Muscle of leg (tissue), 3 donors: ENCODE measurements at regions not wholly inside any gene's neighbourhood (a gene's known extent, or its start where the extent isn't known, plus 50 kb on each side); places are given as distances from the start of the nearest gene placed in this dataset.

Experiments used
- DNase-seq: peaks from one replicate; pipeline ENCODE4 v3.0.0; 2013
- H3K27ac ChIP-seq: one replicate; pipeline ENCODE4 v1.5.1; 2013; ENCODE audit warnings: mild to moderate bottlenecking, low read length, control low read depth
- H3K27me3 ChIP-seq: one replicate; pipeline ENCODE4 v1.6.1; 2013; ENCODE audit warnings: low read length; ENCODE audit not compliant: control insufficient read depth, insufficient read depth
- H3K36me3 ChIP-seq: one replicate; pipeline ENCODE4 v1.6.1; 2013; ENCODE audit warnings: low read length; ENCODE audit not compliant: control insufficient read depth, insufficient read depth
- H3K4me1 ChIP-seq: one replicate; pipeline ENCODE4 v1.6.1; 2013; ENCODE audit warnings: low read length; ENCODE audit not compliant: control insufficient read depth, insufficient read depth
- H3K4me3 ChIP-seq: one replicate; pipeline ENCODE4 v1.5.1; 2013; ENCODE audit warnings: low read length, control low read depth
- H3K9me3 ChIP-seq: replicated peaks from 2 replicates; pipeline ENCODE4 v1.6.1; 2013; ENCODE audit warnings: low read depth, low read length; ENCODE audit not compliant: control insufficient read depth
- WGBS: methylation state at CpG from one replicate; pipeline ENCODE4 v1.1.5; 2013; ENCODE audit warnings: missing lambda C conversion rate; ENCODE audit not compliant: insufficient coverage; 5-methylcytosine and 5-hydroxymethylcytosine counted together

DNA sequence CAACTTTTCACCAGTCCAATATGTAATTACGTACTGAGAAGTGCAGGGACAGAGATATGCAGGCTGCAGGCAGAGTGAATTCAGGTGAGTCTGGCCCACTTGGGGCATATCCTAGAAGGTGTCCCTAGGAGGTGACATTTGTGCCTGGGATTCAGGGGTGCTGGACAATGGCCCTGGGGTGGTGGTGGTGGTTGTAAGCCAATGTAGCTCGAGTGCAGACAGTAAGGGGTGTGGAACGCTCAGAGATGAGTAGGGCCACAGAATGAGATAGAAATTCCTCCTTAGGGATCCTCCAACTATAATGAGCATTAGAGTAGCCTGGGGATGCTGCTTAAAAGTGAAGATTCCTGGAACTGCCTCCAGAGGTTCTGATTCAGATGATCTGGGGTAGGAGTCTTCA lies 221.7 kb upstream of the MPHOSPH6 start:
- H3K36me3 ChIP-seq, result no peaks in the 10 kb centered on the region
- WGBS, result 41% methylated on average over 2 of the region's 3 CpGs
- no peaks in the 10 kb centered on the region for H3K4me1 ChIP-seq
- H3K4me3 ChIP-seq, result no peak overlapping the region
- DNase-seq, result no peak
- no peaks in the 10 kb centered on the region for H3K9me3 ChIP-seq
- no peaks in the 10 kb centered on the region for H3K27me3 ChIP-seq
- H3K27ac ChIP-seq, result no peak overlapping the region

DNA sequence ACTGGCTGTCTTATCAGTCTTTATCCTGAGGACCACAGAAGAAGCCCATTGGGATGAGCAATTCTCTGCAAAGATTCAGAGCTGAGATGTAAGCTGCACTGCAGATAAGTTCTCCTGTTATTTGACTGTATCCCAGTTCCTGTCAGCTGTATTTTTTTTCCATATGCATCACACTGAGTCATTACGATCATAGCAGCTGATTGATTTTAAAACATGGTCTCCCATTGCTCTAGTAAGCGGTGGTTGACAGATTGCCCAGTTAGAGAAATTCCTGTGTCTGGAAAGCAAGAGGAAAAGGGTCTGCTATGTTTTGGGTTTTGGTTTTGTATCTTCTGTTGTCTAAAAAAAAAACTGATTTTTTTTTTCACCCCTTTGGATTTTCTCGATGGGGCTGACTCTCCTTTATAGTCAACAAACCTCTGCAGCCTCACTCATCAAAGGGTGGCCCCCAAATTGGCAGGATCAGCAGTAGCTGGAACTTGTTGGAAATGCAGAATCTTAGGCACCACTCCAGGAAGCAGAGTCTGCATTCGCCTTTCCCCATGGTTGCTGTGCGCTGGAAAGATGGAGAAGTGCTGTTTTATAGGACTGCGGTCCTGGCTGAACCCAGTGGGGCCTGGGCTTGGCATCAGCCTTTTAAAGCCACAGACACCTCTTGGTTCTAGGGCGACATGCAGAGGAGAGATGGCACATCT lies 220.1 kb upstream of the MPHOSPH6 start:
- DNase-seq, result peak; percentile 82
- Histone ChIP-seq H3K27me3 (no peaks in the 10 kb centered on the region), H3K9me3 (no peaks in the 10 kb centered on the region), H3K4me1 (no peaks in the 10 kb centered on the region), H3K27ac (no peak overlapping the region), H3K36me3 (no peaks in the 10 kb centered on the region), H3K4me3 (no peak overlapping the region)
- 20% methylated on average over 6 of the region's 7 CpGs for WGBS

GRCh38 chr16:82386761-82387160 lies 216.7 kb upstream of the MPHOSPH6 start:
- H3K36me3 ChIP-seq, result no peaks in the 10 kb centered on the region
- peaks cover 4% of the 10 kb centered on the region for H3K4me1 ChIP-seq
- H3K27me3 ChIP-seq, result no peaks in the 10 kb centered on the region
- H3K4me3 ChIP-seq, result no peak overlapping the region
- DNase-seq, result peak; percentile 25
- WGBS, result 29% methylated on average over 1 of the region's 1 CpG
- H3K27ac ChIP-seq, result no peak overlapping the region
- H3K9me3 ChIP-seq, result no peaks in the 10 kb centered on the region

GRCh38 chr16:82384949-82385348 lies 214.9 kb upstream of the MPHOSPH6 start:
- H3K4me1 ChIP-seq, result peaks cover 4% of the 10 kb centered on the region

DNA sequence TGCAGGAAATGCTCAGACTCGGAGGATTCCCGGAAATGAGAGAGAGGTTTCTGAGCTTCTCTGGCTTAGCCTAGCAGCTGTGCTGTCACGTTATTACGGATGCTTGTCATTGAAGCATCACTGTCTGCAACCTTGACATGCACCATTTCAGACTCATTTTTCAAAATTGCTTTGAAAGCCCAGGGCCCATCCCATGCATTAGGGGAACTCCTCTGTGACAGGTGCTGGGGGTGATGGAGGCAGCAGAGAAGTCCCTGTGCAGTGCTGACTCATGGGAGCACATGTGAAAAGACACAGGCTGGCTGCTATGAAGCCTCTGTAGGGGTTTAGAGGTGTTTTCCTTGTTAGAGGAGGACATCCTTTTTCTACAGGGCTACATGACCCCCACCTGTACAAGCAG lies 214.0 kb upstream of the MPHOSPH6 start:
- Histone ChIP-seq H3K4me1 (peaks cover 4% of the 10 kb centered on the region), H3K4me3 (no peak overlapping the region), H3K9me3 (no peaks in the 10 kb centered on the region), H3K27me3 (no peaks in the 10 kb centered on the region), H3K27ac (no peak overlapping the region), H3K36me3 (no peaks in the 10 kb centered on the region)
- WGBS, result 35% methylated on average over 3 of the region's 4 CpGs
- no peak for DNase-seq

More at GRCh38 chr16:82384949-82385348, 214.9 kb upstream of the MPHOSPH6 start:
- Histone ChIP-seq H3K9me3 (no peaks in the 10 kb centered on the region), H3K4me3 (no peak overlapping the region), H3K27ac (no peak overlapping the region), H3K27me3 (no peaks in the 10 kb centered on the region), H3K36me3 (no peaks in the 10 kb centered on the region)
- 0% methylated on average over 1 of the region's 4 CpGs for WGBS
- peak; percentile 22 for DNase-seq

- H3K4me1 ChIP-seq, result peaks cover 4% of the 10 kb centered on the region
- H3K27ac ChIP-seq, result no peak overlapping the region
- H3K9me3 ChIP-seq, result no peaks in the 10 kb centered on the region
- WGBS, result 49% methylated on average over 3 of the region's 4 CpGs
- DNase-seq, result no peak
- H3K27me3 ChIP-seq, result no peaks in the 10 kb centered on the region
- H3K4me3 ChIP-seq, result no peak overlapping the region
- no peaks in the 10 kb centered on the region for H3K36me3 ChIP-seq
Measured at GRCh38 chr16:82382521-82382920, 212.5 kb upstream of the MPHOSPH6 start.

GRCh38 chr16:82379551-82379950 lies 209.5 kb upstream of the MPHOSPH6 start:
- 83% methylated on average over 5 of the region's 5 CpGs for WGBS
- Histone ChIP-seq H3K36me3 (no peaks in the 10 kb centered on the region), H3K27ac (no peak overlapping the region), H3K4me3 (no peak overlapping the region), H3K27me3 (no peaks in the 10 kb centered on the region), H3K9me3 (no peaks in the 10 kb centered on the region), H3K4me1 (peaks cover 4% of the 10 kb centered on the region)
- DNase-seq, result no peak

DNA sequence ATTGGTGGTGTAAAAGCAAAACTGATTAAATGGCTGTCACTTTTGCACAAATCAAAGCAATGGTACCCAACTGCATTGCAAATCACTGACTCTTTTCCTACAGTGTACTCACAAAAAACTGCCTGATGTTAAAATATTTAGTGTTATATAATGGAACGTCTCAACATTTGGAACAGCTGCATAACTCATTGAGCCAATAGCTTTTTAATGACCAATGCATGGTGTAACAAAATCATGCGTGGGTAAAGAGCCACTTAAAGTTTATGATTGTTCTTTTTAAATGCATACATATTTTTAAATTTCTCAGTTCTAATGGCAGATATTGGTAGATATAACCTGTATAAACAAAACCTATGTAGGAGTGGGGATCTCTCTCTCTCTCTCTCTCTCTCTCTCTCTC lies 204.0 kb upstream of the MPHOSPH6 start:
- Histone ChIP-seq H3K36me3 (no peaks in the 10 kb centered on the region), H3K9me3 (no peaks in the 10 kb centered on the region), H3K4me3 (no peak overlapping the region), H3K27me3 (no peaks in the 10 kb centered on the region), H3K4me1 (no peaks in the 10 kb centered on the region), H3K27ac (no peak overlapping the region)
- no CpG with 5 or more reads among the region's 2 CpGs for WGBS
- peak; percentile 63 for DNase-seq

DNA sequence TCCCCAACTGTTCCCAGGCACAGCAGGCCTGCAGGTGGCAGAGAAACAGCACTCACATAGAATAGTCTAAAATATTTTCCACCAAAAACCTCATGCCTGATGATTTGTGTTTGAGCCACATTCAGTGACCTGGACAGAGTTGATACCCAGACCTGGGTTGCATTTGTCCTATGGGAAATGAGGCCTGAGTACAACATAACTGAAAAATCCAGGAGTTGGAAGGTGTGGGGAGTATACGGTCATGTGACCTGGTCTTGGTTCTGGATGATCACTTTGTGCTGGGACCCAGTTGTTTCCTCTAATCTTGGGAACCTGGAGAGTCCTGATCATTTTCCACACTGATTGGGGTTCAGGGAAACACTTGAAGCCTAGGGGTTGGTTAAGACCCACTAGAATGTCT lies 200.3 kb upstream of the MPHOSPH6 start:
- Histone ChIP-seq H3K4me3 (no peak overlapping the region), H3K27ac (no peak overlapping the region), H3K4me1 (no peaks in the 10 kb centered on the region), H3K27me3 (peaks cover 2% of the 10 kb centered on the region), H3K36me3 (no peaks in the 10 kb centered on the region), H3K9me3 (no peaks in the 10 kb centered on the region)
- DNase-seq, result no peak
- WGBS, result 100% methylated on average over 1 of the region's 1 CpG

- H3K27ac ChIP-seq, result no peak overlapping the region
- H3K36me3 ChIP-seq, result no peaks in the 10 kb centered on the region
- DNase-seq, result peak; percentile 58
- H3K9me3 ChIP-seq, result no peaks in the 10 kb centered on the region
- no peaks in the 10 kb centered on the region for H3K4me1 ChIP-seq
- H3K4me3 ChIP-seq, result no peak overlapping the region
- peaks cover 2% of the 10 kb centered on the region for H3K27me3 ChIP-seq
Measured at GRCh38 chr16:82368041-82368440, 198.0 kb upstream of the MPHOSPH6 start.

DNA sequence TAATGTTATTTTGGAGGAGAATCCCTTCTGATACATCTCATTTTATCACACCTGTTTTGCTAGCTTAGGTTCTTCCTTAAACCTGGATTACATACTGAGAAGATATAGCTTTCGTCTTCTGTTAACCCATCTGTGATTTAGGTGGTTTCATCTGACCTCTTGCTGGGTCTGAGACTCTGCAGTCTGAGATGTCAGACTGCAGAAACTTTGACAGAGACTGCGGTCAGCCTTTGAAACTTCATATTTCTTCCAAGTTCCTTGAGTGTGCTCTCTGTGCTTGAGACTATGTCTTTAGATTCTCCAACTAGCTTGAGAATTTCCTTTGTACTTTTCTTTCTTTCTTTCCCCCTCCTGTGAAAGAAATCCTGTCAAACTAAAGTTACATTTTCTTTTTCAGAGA lies 196.4 kb upstream of the MPHOSPH6 start:
- no peaks in the 10 kb centered on the region for H3K9me3 ChIP-seq
- no peak for DNase-seq
- no peaks in the 10 kb centered on the region for H3K36me3 ChIP-seq
- peaks cover 2% of the 10 kb centered on the region for H3K27me3 ChIP-seq
- no peak overlapping the region for H3K4me3 ChIP-seq
- H3K27ac ChIP-seq, result no peak overlapping the region
- WGBS, result 100% methylated on average over 1 of the region's 2 CpGs
- H3K4me1 ChIP-seq, result no peaks in the 10 kb centered on the region
